ELF-1 (cell line): ENCODE measurements at regions not wholly inside any gene's neighbourhood (a gene's known extent, or its start where the extent isn't known, plus 50 kb on each side); places are given as distances from the start of the nearest gene placed in this dataset.

Experiments
- DNase-seq: peaks from one replicate; pipeline ENCODE4 v3.0.0-alpha.2; 2016; ENCODE audit warnings: low read depth, low spot score

DNA sequence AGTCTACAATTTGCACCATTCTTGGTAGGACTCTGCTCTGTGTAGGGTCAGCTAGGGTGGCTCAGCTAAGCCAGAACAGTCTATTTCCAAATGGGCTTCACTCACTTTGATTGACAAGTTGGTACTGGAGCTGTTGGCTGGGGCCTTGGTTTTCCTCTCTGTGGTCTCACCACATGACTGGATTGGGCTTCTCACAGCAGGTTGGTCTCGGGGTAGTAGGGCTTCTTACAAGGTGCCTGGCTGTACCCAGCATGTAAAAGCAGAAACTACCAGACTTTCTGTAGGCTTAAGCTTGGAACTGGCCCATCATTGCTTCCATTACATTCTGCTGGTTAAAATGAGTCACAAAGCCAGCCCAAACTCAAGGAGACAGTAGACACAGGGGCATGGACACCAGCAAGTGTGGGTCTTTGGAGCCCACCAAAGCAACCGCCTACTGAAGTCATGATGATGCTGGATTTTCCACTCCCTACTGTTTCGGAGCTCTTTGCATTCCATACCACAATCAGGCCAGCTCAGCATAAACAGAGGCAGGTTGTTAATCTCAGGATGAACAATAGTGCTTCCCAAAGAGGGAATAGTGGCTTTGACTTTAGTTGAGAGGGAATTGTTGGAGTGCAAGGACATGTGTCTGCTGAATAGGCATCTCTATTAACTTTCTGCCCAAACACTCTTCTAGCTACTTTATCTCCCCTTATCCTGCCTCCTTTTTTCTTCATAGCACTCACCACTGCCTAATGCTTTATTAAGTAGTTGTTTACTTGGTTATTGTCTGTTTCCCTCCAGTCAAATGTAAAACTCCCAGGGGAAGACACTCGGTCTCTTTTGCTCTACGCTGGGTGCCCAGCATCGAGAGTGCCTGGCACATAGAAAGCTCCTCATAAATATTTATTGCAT, 78.0 kb upstream of the RARB start:
- peak; percentile 20 for DNase-seq

DNA sequence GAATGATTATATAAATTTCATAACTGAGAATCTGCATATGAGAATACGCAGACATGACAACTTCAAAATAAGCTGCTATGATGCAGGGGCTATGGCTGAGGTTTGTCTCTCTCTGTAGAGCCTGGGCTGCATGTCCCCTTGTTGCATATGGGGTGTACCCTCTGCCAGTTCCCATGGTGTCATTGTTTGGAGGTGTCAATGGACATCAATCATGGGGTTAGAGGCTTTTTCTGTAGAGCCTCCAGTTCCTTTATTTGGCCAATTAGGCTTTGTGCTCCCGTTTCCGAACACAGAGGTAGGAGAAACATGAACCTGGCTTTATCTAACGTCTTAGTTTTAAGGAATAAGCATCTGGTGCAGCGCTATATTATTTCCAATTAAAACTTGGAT, 77.3 kb upstream of the RARB start:
- no peak for DNase-seq

DNA sequence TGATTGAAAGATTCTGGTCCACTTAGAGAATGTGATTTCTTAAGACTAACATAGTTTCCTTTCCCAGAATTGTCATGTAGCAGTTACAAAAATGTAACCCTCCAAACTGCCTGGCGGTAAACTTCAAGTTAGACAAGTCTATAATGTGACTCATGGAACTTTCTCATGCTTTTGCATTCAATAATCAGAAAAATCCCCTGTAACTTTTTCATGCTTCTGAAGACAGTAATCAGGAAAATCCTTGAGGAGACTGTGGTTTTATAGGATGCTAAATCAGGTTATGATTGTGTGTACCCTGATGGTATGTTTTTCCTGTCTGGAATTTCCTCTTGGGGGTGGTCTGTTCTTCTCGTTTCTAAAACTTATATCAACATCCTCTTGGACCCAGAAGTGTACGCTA, 74.0 kb upstream of the RARB start:
- no peak for DNase-seq

DNA sequence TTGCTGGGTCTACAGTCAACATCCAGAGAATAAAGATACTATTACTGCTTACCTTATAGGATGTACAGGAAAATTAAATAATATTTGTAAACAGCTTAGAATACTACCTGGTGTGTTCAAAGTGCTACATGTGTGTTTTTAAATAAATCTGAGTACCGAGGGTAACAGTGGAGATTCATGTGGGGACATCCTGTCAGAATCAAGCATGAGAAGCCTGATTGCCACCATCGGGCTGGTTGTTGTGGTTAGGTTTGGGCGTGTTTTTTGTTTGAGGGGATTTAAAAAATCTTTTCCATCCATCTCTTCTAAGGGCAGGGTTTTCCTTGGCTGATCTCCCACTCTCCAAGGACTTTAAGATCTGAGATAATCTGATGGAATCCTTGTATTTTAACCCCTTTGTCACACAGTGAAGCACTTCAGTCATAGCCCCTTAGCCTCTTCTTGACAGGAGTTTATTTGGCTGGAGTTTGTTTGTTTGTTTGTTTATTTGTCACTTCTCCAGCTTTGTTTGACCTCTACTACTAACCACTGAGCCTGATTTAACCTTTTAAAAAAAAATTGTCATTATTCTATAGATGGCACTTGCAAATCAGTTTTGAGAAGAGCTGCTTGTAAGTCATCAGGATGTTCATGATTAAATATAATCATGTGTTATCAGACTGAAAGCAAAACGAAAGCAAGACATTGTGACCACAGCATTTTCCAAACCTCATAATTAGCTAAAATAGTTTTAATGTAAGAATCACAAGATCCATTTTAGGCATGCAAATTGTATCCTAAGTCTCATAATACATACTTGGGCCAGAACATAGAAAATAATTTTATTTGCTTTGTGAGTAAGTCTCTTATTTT, 72.8 kb upstream of the RARB start:
- no peak for DNase-seq

DNA sequence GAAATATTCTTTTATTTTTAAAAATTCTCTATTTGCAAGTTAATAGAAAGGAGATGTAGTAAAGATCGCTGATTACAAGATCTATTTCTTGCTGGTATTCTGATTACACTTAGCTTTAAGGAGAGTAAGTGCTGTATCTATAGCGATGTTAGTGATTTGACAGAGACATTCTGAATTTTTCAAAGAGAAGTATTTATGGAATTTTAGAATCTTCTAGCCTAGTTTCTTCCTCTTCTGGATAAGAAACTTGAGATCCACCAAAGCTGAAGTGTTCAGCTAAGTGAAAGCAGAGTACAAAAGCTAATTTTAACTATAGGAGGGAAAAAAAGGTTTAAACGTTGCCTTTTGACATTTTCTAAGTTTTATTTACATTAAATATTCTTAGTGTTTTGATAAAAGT, 72.1 kb upstream of the RARB start:
- no peak for DNase-seq

DNA sequence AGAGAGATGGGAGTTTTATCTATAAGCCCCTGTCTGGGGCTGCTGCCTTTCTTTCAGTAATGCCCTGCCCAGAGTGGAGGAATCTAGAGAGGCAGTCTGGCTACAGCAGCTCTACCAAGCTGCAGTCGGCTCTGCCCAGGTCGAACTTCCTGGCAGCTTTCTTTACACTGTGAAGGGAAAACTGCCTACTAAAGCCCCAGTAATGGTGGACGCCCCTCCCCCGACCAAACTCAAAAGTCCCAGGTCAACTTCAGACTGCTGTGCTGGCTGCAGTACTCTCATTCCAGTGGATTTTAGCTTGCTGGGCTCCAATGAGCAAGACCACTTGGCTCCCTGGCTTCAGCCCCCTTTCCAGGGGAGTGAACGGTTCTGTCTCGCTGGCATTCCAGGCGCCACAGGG, 65.9 kb upstream of the RARB start:
- peak; percentile 36 for DNase-seq

DNA sequence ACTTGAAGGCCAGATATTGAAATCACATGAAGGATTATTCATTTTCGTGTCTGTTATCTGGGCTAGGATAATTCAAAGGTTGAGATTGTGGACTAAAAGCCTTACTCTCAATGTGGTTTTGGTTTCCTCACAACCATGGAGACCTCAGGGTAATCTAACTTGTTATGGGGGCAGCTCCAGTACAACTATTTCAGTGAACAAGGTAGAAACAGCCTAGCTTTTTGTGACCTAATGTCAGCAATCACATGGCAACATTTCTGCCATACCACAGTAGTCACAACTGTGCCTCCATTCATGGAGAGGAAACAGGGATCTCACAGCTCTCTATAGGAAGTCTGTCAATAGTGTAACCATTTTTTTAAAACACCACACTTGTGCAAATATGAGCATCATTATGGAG, 62.4 kb upstream of the RARB start:
- DNase-seq, result no peak

DNA sequence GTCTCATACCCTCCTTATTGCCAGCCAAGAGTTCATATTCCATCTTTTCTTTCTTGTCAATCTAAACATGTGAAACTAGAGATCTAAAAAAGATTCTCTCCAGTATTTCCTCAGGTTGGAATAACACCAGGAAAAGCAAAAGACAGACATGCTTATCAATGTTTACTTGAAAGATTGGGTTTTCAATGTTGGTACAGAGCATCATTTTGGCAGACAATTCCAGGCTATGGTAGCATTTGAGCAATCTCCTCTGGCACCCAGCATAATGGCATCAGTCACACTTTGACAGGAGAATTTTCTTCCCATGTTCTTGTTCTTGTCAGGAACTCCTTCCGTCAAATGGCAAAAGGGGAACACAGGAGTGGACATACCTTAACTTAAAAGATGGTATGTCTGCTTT, 61.0 kb upstream of the RARB start:
- DNase-seq, result no peak

DNA sequence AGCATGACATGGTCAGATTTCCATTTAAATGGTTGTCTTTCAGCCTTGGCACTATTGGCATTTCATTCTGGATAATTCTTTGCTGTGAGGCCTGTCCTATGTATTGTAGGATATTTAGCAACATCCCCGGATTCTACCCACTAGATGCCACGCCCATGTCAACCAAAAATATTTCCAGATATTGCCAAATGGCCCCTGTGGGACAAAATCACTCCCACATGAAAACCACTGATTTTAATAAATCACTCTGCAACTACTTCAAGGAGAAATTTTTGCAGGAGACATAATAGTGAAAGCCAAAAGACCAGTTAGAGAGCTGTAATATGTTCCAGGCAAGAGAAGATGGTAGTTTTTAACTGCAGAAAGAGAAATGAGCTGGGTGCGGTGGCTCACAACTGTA, 55.9 kb upstream of the RARB start:
- no peak for DNase-seq

DNA sequence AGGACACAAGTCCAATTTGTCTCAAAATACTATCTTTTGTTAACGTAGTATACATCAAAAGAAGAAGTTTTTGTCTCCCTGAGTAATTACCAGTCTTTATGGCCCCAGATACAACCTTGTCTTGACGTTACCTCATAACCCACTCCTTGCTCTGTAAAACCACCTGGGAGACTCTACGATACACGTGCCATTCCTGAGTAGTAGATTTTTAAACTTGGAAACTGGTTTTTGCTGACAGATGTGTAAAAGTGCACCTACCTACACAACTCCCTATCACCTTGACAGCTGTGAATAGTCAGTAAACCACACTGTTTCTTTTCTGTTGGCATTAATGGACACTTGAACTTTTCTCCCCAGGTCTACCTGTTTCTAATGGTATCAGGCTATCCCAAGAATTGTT, 51.7 kb upstream of the RARB start:
- no peak for DNase-seq

DNA sequence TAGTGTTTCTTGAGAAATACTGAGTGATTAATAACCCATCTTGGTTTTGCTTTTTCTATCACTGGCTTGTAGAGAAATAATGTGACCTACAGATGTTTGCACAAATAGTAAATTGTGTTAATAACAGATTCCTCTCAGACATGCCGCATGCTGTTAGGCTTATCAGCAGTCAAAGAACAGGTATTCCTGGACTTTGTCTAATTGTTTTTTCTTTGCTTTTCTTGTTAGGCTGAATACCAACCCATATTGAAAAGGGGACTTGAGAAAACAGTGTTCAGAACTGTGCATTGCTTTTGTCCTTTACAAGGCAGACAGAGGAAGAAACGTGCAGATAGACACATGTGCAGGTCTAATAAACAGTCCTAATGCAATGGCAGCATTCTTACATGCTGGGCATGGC, 51.0 kb upstream of the RARB start:
- no peak for DNase-seq
